SK-N-SH (cell line): ENCODE measurements at regions not wholly inside any gene's neighbourhood (a gene's known extent, or its start where the extent isn't known, plus 50 kb on each side); places are given as distances from the start of the nearest gene placed in this dataset.

Experiments
- CTCF ChIA-PET: fragments of 300-600, 350-600 bp; formaldehyde crosslinking; extraction: SDS; loops from one replicate; lab custom pipeline; 2021; lab: Yijun Ruan, JAX
- POLR2A ChIA-PET: fragments of 350-600 bp; sonication (Branson Sonifier 250); formaldehyde crosslinking; extraction: SDS; loops from one replicate; lab custom pipeline; 2020; ENCODE audit warnings: antibody characterized with exemption, inconsistent platforms; lab: Yijun Ruan, JAX
- DNase-seq: peaks from one replicate; pipeline ENCODE4 v3.0.0; 2012
- H2AFZ ChIP-seq: fragments of 200-600 bp; sonication (generic); 2 replicates; pipeline ENCODE4 v1.8.1; 2016; ENCODE audit warnings: antibody characterized with exemption, mild to moderate bottlenecking, low read depth
- H3F3A ChIP-seq: fragments of 200-600 bp; sonication (generic); replicated peaks from 2 replicates; pipeline ENCODE3; 2016; ENCODE audit warnings: antibody characterized with exemption, mild to moderate bottlenecking; ENCODE audit not compliant: insufficient read depth
- H3K27ac ChIP-seq, 2 experiments: fragments of 200-500 bp in 1 of 2; fragments of 200-600 bp in 1 of 2; sonication (Bioruptor generic) in 1 of 2; sonication (generic), shearing (Covaris generic) in 1 of 2; 2 replicates each; pipeline versions ENCODE4 v1.5.1 to v1.6.1; 2014 to 2016; ENCODE audit warnings: low read depth in 2 of 2, inconsistent platforms in 1 of 2, low read length in 1 of 2, mild to moderate bottlenecking in 1 of 2, mixed read lengths in 1 of 2
- H3K27me3 ChIP-seq: fragments of 200-600 bp; sonication (generic), shearing (Covaris generic); 2 replicates; pipeline ENCODE4 v1.6.1; 2016; ENCODE audit warnings: mixed run types; ENCODE audit not compliant: insufficient read depth
- H3K36me3 ChIP-seq, 2 experiments: fragments of 200-500 bp in 1 of 2; fragments of 200-600 bp in 1 of 2; sonication (Bioruptor generic) in 1 of 2; sonication (generic) in 1 of 2; replicated peaks in 1 of 2; 2 replicates each; pipeline versions ENCODE3 to v1.5.1; 2014 to 2016; ENCODE audit warnings: low read length in 1 of 2, mild to moderate bottlenecking in 1 of 2; ENCODE audit not compliant: insufficient read depth in 2 of 2, control insufficient read depth in 1 of 2
- H3K4me1 ChIP-seq, 2 experiments: fragments of 200-500 bp in 1 of 2; fragments of 200-600 bp in 1 of 2; sonication (Bioruptor generic) in 1 of 2; sonication (generic), shearing (Covaris generic) in 1 of 2; 2 replicates each; pipeline versions ENCODE4 v1.5.1 to v1.6.1; 2014 to 2016; ENCODE audit warnings: low read depth in 1 of 2, low read length in 1 of 2, mixed run types in 1 of 2; ENCODE audit not compliant: insufficient read depth in 2 of 2, control insufficient read depth in 1 of 2
- H3K4me2 ChIP-seq: fragments of 200-600 bp; sonication (generic), shearing (Covaris generic); 2 replicates; pipeline ENCODE4 v1.6.1; 2017; ENCODE audit warnings: mixed run types
- H3K4me3 ChIP-seq, 2 experiments: fragments of 200-500 bp in 1 of 2; fragments of 200-600 bp in 1 of 2; sonication (Bioruptor generic) in 1 of 2; sonication (generic), shearing (Covaris generic) in 1 of 2; 2 replicates each; pipeline versions ENCODE4 v1.5.1 to v1.8.1; 2014 to 2016; ENCODE audit warnings: low read depth in 2 of 2, inconsistent platforms in 1 of 2, low read length in 1 of 2, mild to moderate bottlenecking in 1 of 2, mixed read lengths in 1 of 2, moderate library complexity in 1 of 2
- H3K79me2 ChIP-seq: fragments of 200-600 bp; sonication (generic); 2 replicates; pipeline ENCODE4 v1.8.1; 2017; ENCODE audit warnings: mild to moderate bottlenecking; ENCODE audit not compliant: insufficient read depth
- H3K9ac ChIP-seq: fragments of 200-600 bp; sonication (generic); 2 replicates; pipeline ENCODE4 v1.6.1; 2017; ENCODE audit warnings: mixed run types
- H3K9me2 ChIP-seq: fragments of 200-600 bp; sonication (generic); 2 replicates; pipeline ENCODE4 v1.6.1; 2017; ENCODE audit warnings: mixed run types
- H3K9me3 ChIP-seq: fragments of 200-600 bp; sonication (generic); 2 replicates; pipeline ENCODE4 v1.6.1; 2017; ENCODE audit warnings: mixed run types, mild to moderate bottlenecking, moderate library complexity
- H4K20me1 ChIP-seq: fragments of 200-600 bp; sonication (generic); 2 replicates; pipeline ENCODE4 v1.6.1; 2017; ENCODE audit warnings: mild to moderate bottlenecking, mixed run types; ENCODE audit not compliant: insufficient read depth
- ELF1 ChIP-seq: IDR thresholded peaks from 2 replicates; pipeline ENCODE4 v1.4.0; 2012
- FOSL2 ChIP-seq: IDR thresholded peaks from 2 replicates; pipeline ENCODE4 v1.4.0; 2012; ENCODE audit warnings: low read depth, mild to moderate bottlenecking, moderate library complexity, borderline replicate concordance
- FOXM1 ChIP-seq: IDR thresholded peaks from 2 replicates; pipeline ENCODE4 v1.4.0; 2012; ENCODE audit warnings: low read depth, mild to moderate bottlenecking
- JUND ChIP-seq: IDR thresholded peaks from 2 replicates; pipeline ENCODE4 v1.4.0; 2012
- MEF2A ChIP-seq: IDR thresholded peaks from 2 replicates; pipeline ENCODE4 v1.4.0; 2012; ENCODE audit warnings: low read depth, borderline replicate concordance
- NFIC ChIP-seq: IDR thresholded peaks from 2 replicates; pipeline ENCODE4 v1.4.0; 2012; ENCODE audit warnings: borderline replicate concordance
- NRF1 ChIP-seq: IDR thresholded peaks from 2 replicates; pipeline ENCODE4 v1.6.1; 2012; ENCODE audit warnings: low read depth, mild to moderate bottlenecking, low read length
- POLR2AphosphoS5 ChIP-seq: IDR thresholded peaks from 2 replicates; pipeline ENCODE4 v1.6.1; 2012; ENCODE audit warnings: low read depth, low read length
- RCOR1 ChIP-seq: fragments of 150-350 bp; IDR thresholded peaks from 2 replicates; pipeline ENCODE4 v1.6.1; 2017; ENCODE audit warnings: antibody characterized with exemption, low read length
- SMC3 ChIP-seq: IDR thresholded peaks from 2 replicates; pipeline ENCODE4 v1.6.1; 2012; ENCODE audit warnings: low read depth, low read length, improper control_type of control experiment
- TCF12 ChIP-seq: IDR thresholded peaks from 2 replicates; pipeline ENCODE4 v1.4.0; 2012
- WGBS: methylation state at CpG from one replicate; pipeline ENCODE4 v1.1.6; 2017; ENCODE audit warnings: low lambda C conversion rate; 5-methylcytosine and 5-hydroxymethylcytosine counted together
- TF ChIP-seq, protein P1 (sequence below): fragments of 150-350 bp; IDR thresholded peaks from 2 replicates; pipeline ENCODE4 v1.6.1; 2017; ENCODE audit warnings: antibody characterized with exemption, low read length, low read depth, borderline replicate concordance
- TF ChIP-seq, protein P2 (sequence below): IDR thresholded peaks from 2 replicates; pipeline ENCODE4 v1.4.0; 2012; ENCODE audit warnings: low read depth
- TF ChIP-seq, protein P3 (sequence below): fragments of 200-600 bp; sonication (generic); IDR thresholded peaks from 2 replicates; pipeline ENCODE4 v1.6.1; 2017; ENCODE audit warnings: antibody characterized with exemption, mild to moderate bottlenecking, moderate library complexity
- TF ChIP-seq, protein P4 (sequence below): IDR thresholded peaks from 2 replicates; pipeline ENCODE4 v1.4.0; 2012; ENCODE audit warnings: low read depth, borderline replicate concordance

DNA sequence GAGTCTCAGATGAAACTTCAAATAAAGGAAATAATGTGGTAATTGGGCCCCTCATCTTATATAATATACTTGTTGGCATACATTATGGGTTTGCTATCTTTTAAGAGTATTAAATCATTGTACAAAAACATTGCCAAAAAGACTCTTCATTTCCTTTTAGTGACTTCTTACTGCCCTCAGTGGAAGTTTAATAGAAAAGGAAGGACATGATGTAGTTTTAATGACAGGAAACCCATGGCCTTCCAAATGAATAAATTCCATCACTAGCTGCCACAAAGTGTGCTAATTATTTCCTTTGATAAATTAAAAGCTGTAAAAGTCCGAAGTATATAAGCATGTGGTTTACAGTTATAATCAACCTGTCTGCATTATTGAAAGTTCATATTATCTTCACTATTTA, 350.9 kb upstream of the HAND2 start:
- H3K4me3 ChIP-seq, result no peak overlapping the region
- H3K9me2 ChIP-seq, result no peaks in the 10 kb centered on the region
- no peak for DNase-seq
- no peaks in the 10 kb centered on the region for H4K20me1 ChIP-seq
- no peak overlapping the region for H2AFZ ChIP-seq
- no peaks in the 10 kb centered on the region for H3K79me2 ChIP-seq
- 61% methylated on average over 1 of the region's 1 CpG for WGBS
- H3K27ac ChIP-seq, result no peak overlapping the region
- no peaks in the 10 kb centered on the region for H3F3A ChIP-seq
- H3K4me2 ChIP-seq, result no peak overlapping the region
- H3K36me3 ChIP-seq, result no peaks in the 10 kb centered on the region
- CTCF ChIA-PET, result interaction anchor here (1.3 kb wide), 1 partner anchor 25 kb away, joined by 3 read pairs; no protein-coding TSS in a partner anchor
- no peaks in the 10 kb centered on the region for H3K9me3 ChIP-seq
- H3K27me3 ChIP-seq, result no peaks in the 10 kb centered on the region
- H3K4me1 ChIP-seq, result peaks cover 3 to 5% of the 10 kb centered on the region in 2 experiments; a peak in 3 of 4 replicates
- TF ChIP-seq NRF1 (no peak), JUND (no peak), TCF12 (no peak), FOXM1 (no peak), FOSL2 (no peak), POLR2AphosphoS5 (no peak), MEF2A (no peak)
- TF ChIP-seq, protein P1, sequence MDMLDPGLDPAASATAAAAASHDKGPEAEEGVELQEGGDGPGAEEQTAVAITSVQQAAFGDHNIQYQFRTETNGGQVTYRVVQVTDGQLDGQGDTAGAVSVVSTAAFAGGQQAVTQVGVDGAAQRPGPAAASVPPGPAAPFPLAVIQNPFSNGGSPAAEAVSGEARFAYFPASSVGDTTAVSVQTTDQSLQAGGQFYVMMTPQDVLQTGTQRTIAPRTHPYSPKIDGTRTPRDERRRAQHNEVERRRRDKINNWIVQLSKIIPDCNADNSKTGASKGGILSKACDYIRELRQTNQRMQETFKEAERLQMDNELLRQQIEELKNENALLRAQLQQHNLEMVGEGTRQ, result no peak
- TF ChIP-seq, protein P2, sequence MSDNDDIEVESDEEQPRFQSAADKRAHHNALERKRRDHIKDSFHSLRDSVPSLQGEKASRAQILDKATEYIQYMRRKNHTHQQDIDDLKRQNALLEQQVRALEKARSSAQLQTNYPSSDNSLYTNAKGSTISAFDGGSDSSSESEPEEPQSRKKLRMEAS, result no peak
- TF ChIP-seq, protein P3, sequence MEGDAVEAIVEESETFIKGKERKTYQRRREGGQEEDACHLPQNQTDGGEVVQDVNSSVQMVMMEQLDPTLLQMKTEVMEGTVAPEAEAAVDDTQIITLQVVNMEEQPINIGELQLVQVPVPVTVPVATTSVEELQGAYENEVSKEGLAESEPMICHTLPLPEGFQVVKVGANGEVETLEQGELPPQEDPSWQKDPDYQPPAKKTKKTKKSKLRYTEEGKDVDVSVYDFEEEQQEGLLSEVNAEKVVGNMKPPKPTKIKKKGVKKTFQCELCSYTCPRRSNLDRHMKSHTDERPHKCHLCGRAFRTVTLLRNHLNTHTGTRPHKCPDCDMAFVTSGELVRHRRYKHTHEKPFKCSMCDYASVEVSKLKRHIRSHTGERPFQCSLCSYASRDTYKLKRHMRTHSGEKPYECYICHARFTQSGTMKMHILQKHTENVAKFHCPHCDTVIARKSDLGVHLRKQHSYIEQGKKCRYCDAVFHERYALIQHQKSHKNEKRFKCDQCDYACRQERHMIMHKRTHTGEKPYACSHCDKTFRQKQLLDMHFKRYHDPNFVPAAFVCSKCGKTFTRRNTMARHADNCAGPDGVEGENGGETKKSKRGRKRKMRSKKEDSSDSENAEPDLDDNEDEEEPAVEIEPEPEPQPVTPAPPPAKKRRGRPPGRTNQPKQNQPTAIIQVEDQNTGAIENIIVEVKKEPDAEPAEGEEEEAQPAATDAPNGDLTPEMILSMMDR, result no peak
- TF ChIP-seq, all 33 proteins: peak for 0
- POLR2A ChIA-PET, result no interaction called here
- H3K9ac ChIP-seq, result no peak overlapping the region

DNA sequence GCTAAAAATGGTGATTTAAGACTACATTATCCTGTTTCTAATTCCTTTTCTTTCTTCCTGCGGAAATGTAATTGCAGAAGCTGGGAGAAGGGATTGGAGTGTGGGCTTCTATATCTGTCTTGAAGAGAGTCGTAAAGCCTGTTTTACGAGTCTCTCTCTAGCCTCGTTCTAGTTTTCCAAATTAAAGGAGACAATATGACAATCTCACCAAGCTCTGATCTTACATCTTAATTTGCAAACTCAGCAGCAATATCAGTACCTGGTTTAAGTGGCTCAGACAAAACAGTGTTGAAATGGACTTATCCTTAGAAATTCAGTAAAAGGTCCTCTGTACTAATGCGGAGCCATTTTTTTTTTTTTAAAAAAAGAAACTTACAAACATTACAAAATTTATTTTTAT, 349.5 kb upstream of the HAND2 start:
- Histone ChIP-seq H4K20me1 (no peaks in the 10 kb centered on the region), H3K27ac (peak overlapping the region in 1 of 2 experiments; percentile 84; a peak in 2 of 4 replicates), H3K36me3 (no peaks in the 10 kb centered on the region), H3K9me3 (no peaks in the 10 kb centered on the region), H2AFZ (no peak overlapping the region), H3K9me2 (no peaks in the 10 kb centered on the region), H3K27me3 (no peaks in the 10 kb centered on the region), H3K9ac (no peak overlapping the region), H3K4me1 (peaks cover 5 to 7% of the 10 kb centered on the region in 2 experiments; a peak in 3 of 4 replicates), H3K4me3 (no peak overlapping the region), H3K79me2 (no peaks in the 10 kb centered on the region), H3K4me2 (no peak overlapping the region), H3F3A (no peaks in the 10 kb centered on the region)
- ChIA-PET CTCF (interaction anchor here (0.6 to 1.2 kb wide), 3 partner anchors 13 to 341 kb away, joined by 3 to 4 read pairs (median 4); no protein-coding TSS in a partner anchor), POLR2A (interaction anchor here (1.3 to 2.3 kb wide), 3 partner anchors 50 to 349 kb away, joined by 3 to 13 read pairs (median 7); partner anchors contain the start of gene HAND2)
- 78% methylated on average over 5 of the region's 5 CpGs for WGBS
- no peak for DNase-seq
- no peak for TF ChIP-seq MEF2A
- no peak for TF ChIP-seq NFIC
- TF ChIP-seq, protein P4, sequence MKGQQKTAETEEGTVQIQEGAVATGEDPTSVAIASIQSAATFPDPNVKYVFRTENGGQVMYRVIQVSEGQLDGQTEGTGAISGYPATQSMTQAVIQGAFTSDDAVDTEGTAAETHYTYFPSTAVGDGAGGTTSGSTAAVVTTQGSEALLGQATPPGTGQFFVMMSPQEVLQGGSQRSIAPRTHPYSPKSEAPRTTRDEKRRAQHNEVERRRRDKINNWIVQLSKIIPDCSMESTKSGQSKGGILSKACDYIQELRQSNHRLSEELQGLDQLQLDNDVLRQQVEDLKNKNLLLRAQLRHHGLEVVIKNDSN, result no peak
- TF ChIP-seq FOXM1, result no peak
- TF ChIP-seq RCOR1, result no peak
- TF ChIP-seq ELF1, result no peak
- no peak for TF ChIP-seq SMC3
